Ammon's horn (tissue), 1 donor: ENCODE measurements at regions not wholly inside any gene's neighbourhood (a gene's known extent, or its start where the extent isn't known, plus 50 kb on each side); places are given as distances from the start of the nearest gene placed in this dataset.

Experiments
- DNase-seq: peaks from one replicate; pipeline ENCODE4 v3.0.0-alpha.2; 2016; ENCODE audit warnings: low spot score

GRCh38 chr1:221913351-221913892 lies 171.5 kb upstream of the DUSP10 start:
- no peak for DNase-seq

- DNase-seq, result no peak
Measured at GRCh38 chr1:221912230-221912629, 170.3 kb upstream of the DUSP10 start.

GRCh38 chr1:221911714-221912113 lies 169.8 kb upstream of the DUSP10 start:
- no peak for DNase-seq

- no peak for DNase-seq
Measured at GRCh38 chr1:221910222-221910621, 168.3 kb upstream of the DUSP10 start.

GRCh38 chr1:221908573-221908972 lies 166.7 kb upstream of the DUSP10 start:
- DNase-seq, result no peak

GRCh38 chr1:221907166-221907932 lies 165.5 kb upstream of the DUSP10 start:
- no peak for DNase-seq

GRCh38 chr1:221905802-221906201 lies 163.9 kb upstream of the DUSP10 start:
- no peak for DNase-seq

GRCh38 chr1:221904319-221904718 lies 162.4 kb upstream of the DUSP10 start:
- no peak for DNase-seq

GRCh38 chr1:221903594-221903993 lies 161.7 kb upstream of the DUSP10 start:
- no peak for DNase-seq

- no peak for DNase-seq
Measured at GRCh38 chr1:221902961-221903360, 161.1 kb upstream of the DUSP10 start.

- DNase-seq, result no peak
Measured at GRCh38 chr1:221900678-221901077, 158.8 kb upstream of the DUSP10 start.

- no peak for DNase-seq
Measured at GRCh38 chr1:221897321-221897721, 155.4 kb upstream of the DUSP10 start.

GRCh38 chr1:221892301-221892830 lies 150.5 kb upstream of the DUSP10 start:
- no peak for DNase-seq

GRCh38 chr1:221891708-221892107 lies 149.8 kb upstream of the DUSP10 start:
- no peak for DNase-seq

GRCh38 chr1:221888801-221889200 lies 146.9 kb upstream of the DUSP10 start:
- DNase-seq, result no peak

GRCh38 chr1:221888218-221888617 lies 146.3 kb upstream of the DUSP10 start:
- DNase-seq, result no peak

GRCh38 chr1:221887758-221888157 lies 145.9 kb upstream of the DUSP10 start:
- no peak for DNase-seq

GRCh38 chr1:221887415-221887746 lies 145.5 kb upstream of the DUSP10 start:
- DNase-seq, result no peak

GRCh38 chr1:221886743-221887414 lies 145.0 kb upstream of the DUSP10 start:
- DNase-seq, result no peak

- no peak for DNase-seq
Measured at GRCh38 chr1:221886311-221886710, 144.4 kb upstream of the DUSP10 start.

GRCh38 chr1:221884821-221885220 lies 142.9 kb upstream of the DUSP10 start:
- no peak for DNase-seq

GRCh38 chr1:221881805-221882581 lies 140.1 kb upstream of the DUSP10 start:
- DNase-seq, result no peak
